Mesenchymal stem cell (in vitro differentiated cells and primary cell): ENCODE measurements at regions not wholly inside any gene's neighbourhood (a gene's known extent, or its start where the extent isn't known, plus 50 kb on each side); places are given as distances from the start of the nearest gene placed in this dataset.

ENCODE experiments used
- DNase-seq: peaks from one replicate; pipeline ENCODE4 v3.0.0-alpha.2; 2013
- H2AFZ ChIP-seq: one replicate; pipeline ENCODE4 v1.6.1; 2013; ENCODE audit warnings: low read depth, mild to moderate bottlenecking, control low read depth, inconsistent platforms, low read length, moderate library complexity
- H2AK5ac ChIP-seq: 2 replicates; pipeline ENCODE4 v1.6.1; 2013; ENCODE audit warnings: low read length, moderate library complexity, mild to moderate bottlenecking, inconsistent platforms; ENCODE audit not compliant: severe bottlenecking
- H2BK120ac ChIP-seq: one replicate; pipeline ENCODE4 v1.6.1; 2013; ENCODE audit warnings: low read depth, mild to moderate bottlenecking, inconsistent platforms, low read length, moderate library complexity
- H2BK12ac ChIP-seq, 2 experiments: one replicate each; pipeline ENCODE4 v1.6.1; 2013; ENCODE audit warnings: inconsistent platforms in 2 of 2, low read length in 2 of 2, mild to moderate bottlenecking in 2 of 2, moderate library complexity in 2 of 2, control low read depth in 1 of 2
- H2BK15ac ChIP-seq: one replicate; pipeline ENCODE4 v1.6.1; 2013; ENCODE audit warnings: mild to moderate bottlenecking, low read depth, inconsistent platforms; ENCODE audit not compliant: poor library complexity, severe bottlenecking
- H2BK5ac ChIP-seq: 2 replicates; pipeline ENCODE4 v1.6.1; 2013; ENCODE audit warnings: low read depth, mild to moderate bottlenecking, low read length, control low read depth, inconsistent platforms; ENCODE audit not compliant: poor library complexity, severe bottlenecking
- H3K14ac ChIP-seq, 2 experiments: one replicate each; pipeline ENCODE4 v1.6.1; 2013; ENCODE audit warnings: inconsistent platforms in 2 of 2, low read length in 2 of 2, control low read depth in 1 of 2, mild to moderate bottlenecking in 1 of 2, moderate library complexity in 1 of 2
- H3K18ac ChIP-seq, 2 experiments: one replicate each; pipeline ENCODE4 v1.6.1; 2013; ENCODE audit warnings: inconsistent platforms in 2 of 2, low read length in 2 of 2, control low read depth in 1 of 2, low read depth in 1 of 2, mild to moderate bottlenecking in 1 of 2
- H3K23ac ChIP-seq, 2 experiments: one replicate each; pipeline ENCODE4 v1.6.1; 2013; ENCODE audit warnings: inconsistent platforms in 2 of 2, low read length in 2 of 2, mild to moderate bottlenecking in 2 of 2, moderate library complexity in 2 of 2, control low read depth in 1 of 2
- H3K27ac ChIP-seq: 2 replicates; pipeline ENCODE4 v1.5.1; 2013; ENCODE audit warnings: mild to moderate bottlenecking, moderate library complexity, low read length, control low read depth, inconsistent platforms; ENCODE audit not compliant: poor library complexity, severe bottlenecking
- H3K27me3 ChIP-seq, 2 experiments: 2 replicates each; pipeline versions ENCODE4 v1.6.1 to v1.7.0; 2013; ENCODE audit warnings: low read length in 2 of 2, mild to moderate bottlenecking in 2 of 2, moderate library complexity in 2 of 2, control low read depth in 1 of 2, inconsistent platforms in 1 of 2; ENCODE audit not compliant: control insufficient read depth in 1 of 2, insufficient read depth in 1 of 2
- H3K36me3 ChIP-seq, 2 experiments: 2 replicates each; pipeline versions ENCODE4 v1.6.1 to v1.7.0; 2013; ENCODE audit warnings: low read length in 2 of 2, control low read depth in 1 of 2, inconsistent platforms in 1 of 2, low read depth in 1 of 2, mild to moderate bottlenecking in 1 of 2; ENCODE audit not compliant: insufficient read depth in 2 of 2, control insufficient read depth in 1 of 2
- H3K4ac ChIP-seq, 2 experiments: one replicate each; pipeline ENCODE4 v1.6.1; 2013; ENCODE audit warnings: inconsistent platforms in 2 of 2, low read length in 2 of 2, mild to moderate bottlenecking in 2 of 2, moderate library complexity in 2 of 2, control low read depth in 1 of 2, low read depth in 1 of 2
- H3K4me1 ChIP-seq: 2 replicates; pipeline ENCODE4 v1.6.1; 2013; ENCODE audit warnings: low read depth, low read length, control low read depth; ENCODE audit not compliant: control insufficient read depth, insufficient read depth
- H3K4me2 ChIP-seq: 2 replicates; pipeline ENCODE4 v1.6.1; 2013; ENCODE audit warnings: low read length, mild to moderate bottlenecking, inconsistent platforms; ENCODE audit not compliant: poor library complexity, severe bottlenecking
- H3K4me3 ChIP-seq, 2 experiments: 2 replicates each; pipeline versions ENCODE4 v1.5.1 to v1.7.0; 2013; ENCODE audit warnings: low read length in 2 of 2, mild to moderate bottlenecking in 2 of 2, control low read depth in 1 of 2, low read depth in 1 of 2; ENCODE audit not compliant: insufficient read depth in 1 of 2
- H3K79me1 ChIP-seq: replicated peaks from 2 replicates; pipeline ENCODE4 v1.6.1; 2013; ENCODE audit warnings: mild to moderate bottlenecking, control low read depth, low read length, inconsistent platforms; ENCODE audit not compliant: poor library complexity, severe bottlenecking
- H3K9ac ChIP-seq: 2 replicates; pipeline ENCODE4 v1.7.0; 2013; ENCODE audit warnings: mild to moderate bottlenecking, low read length, moderate library complexity
- H3K9me3 ChIP-seq: 2 replicates; pipeline ENCODE4 v1.7.0; 2013; ENCODE audit warnings: mild to moderate bottlenecking, low read length; ENCODE audit not compliant: control insufficient read depth
- H4K8ac ChIP-seq: one replicate; pipeline ENCODE4 v1.6.1; 2013; ENCODE audit warnings: inconsistent platforms, mild to moderate bottlenecking, low read length, moderate library complexity
- H4K91ac ChIP-seq: one replicate; pipeline ENCODE4 v1.6.1; 2013; ENCODE audit warnings: mild to moderate bottlenecking, low read length, inconsistent platforms
- WGBS: methylation state at CpG from one replicate; pipeline ENCODE4 v1.1.7; 2013; ENCODE audit warnings: mixed read lengths; 5-methylcytosine and 5-hydroxymethylcytosine counted together

DNA sequence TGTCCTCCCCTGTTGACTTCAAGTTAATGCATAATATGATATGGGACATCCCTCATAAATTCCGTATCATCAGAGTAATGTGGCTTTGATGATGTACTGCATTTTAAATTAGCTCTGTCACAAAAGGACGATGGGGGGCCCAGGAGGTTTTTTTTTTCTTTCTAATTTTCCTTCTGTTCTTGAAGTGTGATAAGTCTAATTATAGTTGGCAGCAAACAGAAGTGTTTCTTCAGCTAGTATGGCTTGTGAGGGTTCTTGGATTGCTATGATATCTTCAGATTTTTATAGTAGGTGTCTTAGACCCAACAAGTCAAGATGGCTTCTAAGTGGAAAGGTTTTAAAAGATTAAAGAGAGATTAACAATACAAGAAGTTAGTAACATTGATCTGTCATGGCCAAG is 796.2 kb upstream of the RBFOX1 start:
- Histone ChIP-seq H2BK5ac (no peak overlapping the region), H2BK15ac (no peak overlapping the region), H3K14ac (no peak overlapping the region), H3K4me3 (no peak overlapping the region), H3K27ac (no peak overlapping the region), H2AK5ac (no peak overlapping the region), H3K36me3 (no peaks in the 10 kb centered on the region), H3K9ac (no peak overlapping the region), H3K9me3 (no peaks in the 10 kb centered on the region), H3K4me2 (no peak overlapping the region), H3K79me1 (no peaks in the 10 kb centered on the region), H3K4me1 (no peaks in the 10 kb centered on the region), H4K8ac (no peak overlapping the region), H3K23ac (no peak overlapping the region), H3K4ac (no peak overlapping the region), H3K27me3 (no peaks in the 10 kb centered on the region), H2AFZ (no peak overlapping the region), H4K91ac (no peak overlapping the region), H2BK120ac (no peak overlapping the region), H2BK12ac (no peak overlapping the region), H3K18ac (no peak overlapping the region)
- 55% methylated on average over 2 of the region's 2 CpGs for WGBS
- no peak for DNase-seq

DNA sequence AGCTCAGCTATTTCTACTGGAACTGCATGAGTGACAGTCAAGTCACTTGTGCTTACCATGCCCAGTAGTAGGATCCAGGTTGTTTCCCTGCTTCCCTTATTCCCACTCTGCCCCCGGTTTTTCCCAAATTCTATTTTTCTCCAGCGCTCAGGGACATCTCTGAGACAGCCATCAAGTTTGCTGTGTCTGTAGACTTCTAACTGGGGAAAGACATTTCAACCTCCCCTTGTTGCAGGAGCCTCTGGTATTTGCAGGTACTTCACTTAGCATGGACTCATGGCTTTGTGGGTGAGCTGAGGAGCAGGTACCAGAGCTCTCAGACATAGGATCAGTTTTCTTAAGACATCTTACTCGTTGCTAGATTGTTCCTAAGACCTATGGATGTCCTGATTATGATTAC is 801.6 kb upstream of the RBFOX1 start:
- H3K27me3 ChIP-seq: no peaks in the 10 kb centered on the region
- no peaks in the 10 kb centered on the region for H3K79me1 ChIP-seq
- H3K18ac ChIP-seq: no peak overlapping the region
- no peak overlapping the region for H2AK5ac ChIP-seq
- no peak overlapping the region for H3K27ac ChIP-seq
- no peaks in the 10 kb centered on the region for H3K9me3 ChIP-seq
- no peak overlapping the region for H3K4me3 ChIP-seq
- H3K23ac ChIP-seq: no peak overlapping the region
- no peaks in the 10 kb centered on the region for H3K4me1 ChIP-seq
- H2BK15ac ChIP-seq: no peak overlapping the region
- H3K4me2 ChIP-seq: no peak overlapping the region
- H4K91ac ChIP-seq: no peak overlapping the region
- no peak overlapping the region for H3K4ac ChIP-seq
- H2AFZ ChIP-seq: no peak overlapping the region
- H2BK120ac ChIP-seq: no peak overlapping the region
- H3K14ac ChIP-seq: no peak overlapping the region
- no peaks in the 10 kb centered on the region for H3K36me3 ChIP-seq
- no peak overlapping the region for H3K9ac ChIP-seq
- no peak overlapping the region for H2BK5ac ChIP-seq
- H4K8ac ChIP-seq: no peak overlapping the region
- no peak for DNase-seq
- WGBS: 76% methylated on average over 2 of the region's 3 CpGs
- no peak overlapping the region for H2BK12ac ChIP-seq

DNA sequence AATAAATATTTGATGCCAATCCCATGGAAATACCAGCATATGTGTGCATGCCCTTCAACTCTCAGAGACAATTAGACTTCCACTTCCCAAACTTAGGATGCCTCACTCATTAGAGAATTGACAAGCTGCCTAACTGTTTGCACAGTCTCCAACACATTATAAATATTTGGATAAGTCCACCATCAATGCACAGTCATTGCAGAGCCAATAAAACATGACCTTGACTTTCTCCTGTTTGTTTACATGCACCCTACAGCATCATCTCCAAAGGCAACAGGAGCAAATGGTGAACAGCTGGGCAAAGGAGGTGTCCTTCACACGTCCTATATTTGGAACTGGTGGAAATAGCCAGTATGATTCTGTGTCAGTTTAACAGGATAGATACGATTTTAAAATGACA is 804.4 kb upstream of the RBFOX1 start:
- H3K9ac ChIP-seq: no peak overlapping the region
- H3K4ac ChIP-seq: no peak overlapping the region
- no peak overlapping the region for H3K27ac ChIP-seq
- H3K23ac ChIP-seq: no peak overlapping the region
- peaks cover 10% of the 10 kb centered on the region for H3K9me3 ChIP-seq
- no peak overlapping the region for H2BK12ac ChIP-seq
- no peaks in the 10 kb centered on the region for H3K27me3 ChIP-seq
- H3K79me1 ChIP-seq: no peaks in the 10 kb centered on the region
- H3K36me3 ChIP-seq: no peaks in the 10 kb centered on the region
- no peak overlapping the region for H2AK5ac ChIP-seq
- H3K14ac ChIP-seq: no peak overlapping the region
- H4K91ac ChIP-seq: no peak overlapping the region
- H3K4me2 ChIP-seq: no peak overlapping the region
- no peak overlapping the region for H2BK120ac ChIP-seq
- H2BK15ac ChIP-seq: no peak overlapping the region
- H2BK5ac ChIP-seq: no peak overlapping the region
- WGBS: 62% methylated on average over 2 of the region's 2 CpGs
- no peak overlapping the region for H3K18ac ChIP-seq
- no peak overlapping the region for H3K4me3 ChIP-seq
- no peak for DNase-seq
- no peak overlapping the region for H2AFZ ChIP-seq
- no peaks in the 10 kb centered on the region for H3K4me1 ChIP-seq
- H4K8ac ChIP-seq: no peak overlapping the region

DNA sequence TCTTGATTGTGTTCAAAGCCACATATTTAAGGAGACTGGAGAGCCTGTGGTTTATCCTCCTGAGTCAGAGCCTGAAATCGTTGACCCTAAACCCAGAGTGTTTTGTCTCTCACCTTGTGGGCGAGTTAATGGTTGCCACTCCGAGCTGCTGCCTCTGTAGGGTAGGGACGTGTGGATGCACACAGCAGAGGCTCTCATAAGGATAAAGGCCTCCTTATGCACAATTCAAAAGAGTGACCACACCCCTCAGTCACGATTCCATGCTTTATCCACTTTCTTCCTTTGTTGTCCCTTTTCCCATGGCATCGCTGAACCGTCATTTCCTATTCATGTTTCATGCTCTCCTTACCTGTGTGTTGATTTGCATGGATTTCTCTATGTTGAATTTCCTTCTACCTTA is 805.0 kb upstream of the RBFOX1 start:
- no peaks in the 10 kb centered on the region for H3K27me3 ChIP-seq
- H3K27ac ChIP-seq: no peak overlapping the region
- no peak overlapping the region for H3K9ac ChIP-seq
- H3K14ac ChIP-seq: no peak overlapping the region
- H3K4me3 ChIP-seq: no peak overlapping the region
- H2AK5ac ChIP-seq: no peak overlapping the region
- 61% methylated on average over 5 of the region's 7 CpGs for WGBS
- H3K4me1 ChIP-seq: no peaks in the 10 kb centered on the region
- no peak overlapping the region for H3K23ac ChIP-seq
- DNase-seq: no peak
- no peak overlapping the region for H3K4me2 ChIP-seq
- no peak overlapping the region for H3K18ac ChIP-seq
- H2BK120ac ChIP-seq: no peak overlapping the region
- no peaks in the 10 kb centered on the region for H3K36me3 ChIP-seq
- H3K79me1 ChIP-seq: no peaks in the 10 kb centered on the region
- no peak overlapping the region for H2BK12ac ChIP-seq
- no peak overlapping the region for H3K4ac ChIP-seq
- H4K8ac ChIP-seq: no peak overlapping the region
- peaks cover 10% of the 10 kb centered on the region for H3K9me3 ChIP-seq
- H2AFZ ChIP-seq: no peak overlapping the region
- no peak overlapping the region for H2BK5ac ChIP-seq
- H4K91ac ChIP-seq: no peak overlapping the region
- H2BK15ac ChIP-seq: no peak overlapping the region
